ENCODE measurements at regions not wholly inside any gene's neighbourhood (a gene's known extent, or its start where the extent isn't known, plus 50 kb on each side); places are given as distances from the start of the nearest gene placed in this dataset.
"Not testable (repeated sequence)": the region's sequence is repeated elsewhere in the genome, so short reads cannot be mapped to it uniquely, and the experiment has no call there.

DNA sequence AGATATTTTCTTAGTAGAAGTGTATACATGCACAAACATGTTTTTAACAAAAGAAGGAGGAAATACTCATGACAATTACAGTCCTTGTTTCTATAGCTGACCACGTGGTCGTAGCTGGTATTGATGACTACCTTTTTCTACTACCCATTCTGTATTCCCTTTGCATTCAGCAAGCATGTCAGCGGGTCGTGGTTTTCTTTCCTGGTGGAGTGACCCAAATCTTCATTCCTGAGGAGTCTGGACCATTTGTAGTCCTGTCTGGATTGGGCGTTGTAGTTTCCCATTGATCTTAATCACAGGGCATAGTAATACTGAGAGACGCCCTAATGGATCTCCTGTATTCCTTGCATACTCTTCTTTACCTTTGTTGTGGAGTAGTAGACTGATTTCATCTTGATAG, 472.1 kb upstream of the RGS6 start:
- CTCF ChIA-PET = no interaction called here

DNA sequence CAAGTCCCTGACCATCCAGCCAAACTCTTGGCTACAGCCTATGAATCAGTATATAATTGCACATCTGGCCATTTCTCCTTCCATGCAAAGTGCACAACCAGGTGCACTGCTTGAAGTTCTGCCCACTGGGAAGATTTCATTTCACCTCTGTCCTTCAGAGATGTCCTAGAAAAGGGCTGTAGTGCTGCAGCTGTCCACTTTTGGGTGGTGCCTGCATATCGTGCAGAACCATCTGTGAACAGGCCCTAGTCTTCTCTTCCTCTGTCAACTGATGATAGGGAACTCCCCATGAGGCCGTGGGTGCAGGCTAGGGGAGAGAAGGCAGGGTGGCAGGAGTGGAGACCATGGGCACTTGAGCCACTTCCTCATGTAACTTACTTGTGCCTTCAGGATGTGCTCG, 470.6 kb upstream of the RGS6 start:
- H3K27me3 ChIP-seq (ENCODE audit: control insufficient read depth, insufficient read depth, low read length); H3K4me3 ChIP-seq (ENCODE audit: low read depth, low read length); H3K36me3 ChIP-seq (ENCODE audit: control insufficient read depth, insufficient read depth, low read length); CTCF ChIA-PET; POLR2A ChIA-PET; DNase-seq (ENCODE audit: low read depth): not testable (repeated sequence)

More for the DNA sequence above, 472.1 kb upstream of the RGS6 start:
- peaks cover 1% of the 10 kb centered on the region; the same call in 1 of the 2 replicates for H3K36me3 ChIP-seq (ENCODE audit: control insufficient read depth, insufficient read depth, low read length)
- TF ChIP-seq, protein P1, sequence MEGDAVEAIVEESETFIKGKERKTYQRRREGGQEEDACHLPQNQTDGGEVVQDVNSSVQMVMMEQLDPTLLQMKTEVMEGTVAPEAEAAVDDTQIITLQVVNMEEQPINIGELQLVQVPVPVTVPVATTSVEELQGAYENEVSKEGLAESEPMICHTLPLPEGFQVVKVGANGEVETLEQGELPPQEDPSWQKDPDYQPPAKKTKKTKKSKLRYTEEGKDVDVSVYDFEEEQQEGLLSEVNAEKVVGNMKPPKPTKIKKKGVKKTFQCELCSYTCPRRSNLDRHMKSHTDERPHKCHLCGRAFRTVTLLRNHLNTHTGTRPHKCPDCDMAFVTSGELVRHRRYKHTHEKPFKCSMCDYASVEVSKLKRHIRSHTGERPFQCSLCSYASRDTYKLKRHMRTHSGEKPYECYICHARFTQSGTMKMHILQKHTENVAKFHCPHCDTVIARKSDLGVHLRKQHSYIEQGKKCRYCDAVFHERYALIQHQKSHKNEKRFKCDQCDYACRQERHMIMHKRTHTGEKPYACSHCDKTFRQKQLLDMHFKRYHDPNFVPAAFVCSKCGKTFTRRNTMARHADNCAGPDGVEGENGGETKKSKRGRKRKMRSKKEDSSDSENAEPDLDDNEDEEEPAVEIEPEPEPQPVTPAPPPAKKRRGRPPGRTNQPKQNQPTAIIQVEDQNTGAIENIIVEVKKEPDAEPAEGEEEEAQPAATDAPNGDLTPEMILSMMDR (IDR thresholded peaks at IDR 0.05; ENCODE audit: insufficient read depth, low read depth, low read length) = no peak
- no peak overlapping the region for H3K4me3 ChIP-seq (ENCODE audit: low read depth, low read length)
- H3K27me3 ChIP-seq (ENCODE audit: control insufficient read depth, insufficient read depth, low read length) = no peaks in the 10 kb centered on the region
- POLR2A ChIA-PET = no interaction called here
- no peak for DNase-seq (ENCODE audit: low read depth)

DNA sequence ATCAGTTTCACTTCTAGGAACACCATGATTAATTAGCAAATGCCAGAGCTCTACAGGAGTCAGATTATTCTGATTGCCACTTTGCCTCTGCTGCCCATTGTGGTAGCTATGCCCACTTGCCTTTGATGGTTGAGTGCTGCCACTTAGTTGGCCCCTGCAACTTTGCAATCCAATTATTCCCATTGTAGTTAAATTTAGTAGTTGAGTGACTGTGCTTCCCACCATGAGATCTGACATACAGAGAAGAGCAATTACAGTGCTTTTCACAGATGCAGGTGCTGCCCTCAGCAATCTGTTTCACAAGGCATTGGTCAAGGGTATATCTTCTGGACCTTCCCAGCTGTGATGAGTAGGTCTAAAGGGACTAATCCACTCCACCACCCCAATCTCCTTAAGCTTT, 468.4 kb upstream of the RGS6 start:
- no peak overlapping the region for H3K4me3 ChIP-seq (ENCODE audit: low read depth, low read length)
- ChIA-PET POLR2A (no interaction called here), CTCF (no interaction called here)
- TF ChIP-seq, protein P1 (IDR thresholded peaks at IDR 0.05; ENCODE audit: insufficient read depth, low read depth, low read length) = no peak
- H3K27me3 ChIP-seq (ENCODE audit: control insufficient read depth, insufficient read depth, low read length) = no peaks in the 10 kb centered on the region
- DNase-seq (ENCODE audit: low read depth) = no peak
- H3K36me3 ChIP-seq (ENCODE audit: control insufficient read depth, insufficient read depth, low read length) = peaks cover 1% of the 10 kb centered on the region; the same call in 1 of the 2 replicates

GRCh38 chr14:71464840-71465239, 467.4 kb upstream of the RGS6 start:
- TF ChIP-seq, protein P1 (IDR thresholded peaks at IDR 0.05; ENCODE audit: insufficient read depth, low read depth, low read length) = no peak
- POLR2A ChIA-PET = no interaction called here
- CTCF ChIA-PET = interaction anchor here (0.6 kb wide), 1 partner anchor 280 kb away, joined by 3 read pairs; no protein-coding TSS in a partner anchor
- DNase-seq (ENCODE audit: low read depth) = no peak
- Histone ChIP-seq H3K4me3 (ENCODE audit: low read depth, low read length) (no peak overlapping the region), H3K36me3 (ENCODE audit: control insufficient read depth, insufficient read depth, low read length) (peaks cover 1% of the 10 kb centered on the region; the same call in 1 of the 2 replicates), H3K27me3 (ENCODE audit: control insufficient read depth, insufficient read depth, low read length) (no peaks in the 10 kb centered on the region)

DNA sequence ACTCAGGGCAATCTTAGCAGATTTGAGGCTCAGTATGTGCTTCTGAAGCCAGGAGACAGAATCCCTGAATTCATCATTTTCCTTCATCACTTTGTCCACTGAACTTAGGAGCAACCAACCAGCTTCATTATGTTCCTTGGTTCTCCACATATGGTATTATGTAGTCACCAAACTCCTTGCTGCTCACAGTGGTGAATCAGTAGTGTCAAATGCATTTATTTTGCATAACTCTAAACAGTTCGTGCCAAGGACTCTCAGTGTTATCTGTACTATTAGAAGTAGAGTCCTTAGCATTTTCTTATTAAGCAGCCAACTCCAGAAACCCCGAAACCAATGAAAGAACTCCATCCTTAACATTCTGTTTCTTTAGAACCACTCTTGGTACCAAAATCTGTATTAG, 466.9 kb upstream of the RGS6 start:
- peaks cover 1% of the 10 kb centered on the region; the same call in 1 of the 2 replicates for H3K36me3 ChIP-seq (ENCODE audit: control insufficient read depth, insufficient read depth, low read length)
- TF ChIP-seq, protein P1 (IDR thresholded peaks at IDR 0.05; ENCODE audit: insufficient read depth, low read depth, low read length) = no peak
- H3K27me3 ChIP-seq (ENCODE audit: control insufficient read depth, insufficient read depth, low read length) = no peaks in the 10 kb centered on the region
- CTCF ChIA-PET = interaction anchor here (0.6 kb wide), 1 partner anchor 279 kb away, joined by 3 read pairs; no protein-coding TSS in a partner anchor
- DNase-seq (ENCODE audit: low read depth) = no peak
- POLR2A ChIA-PET = no interaction called here
- no peak overlapping the region for H3K4me3 ChIP-seq (ENCODE audit: low read depth, low read length)

- Histone ChIP-seq H3K36me3 (ENCODE audit: control insufficient read depth, insufficient read depth, low read length) (0 out of 2 replicates have a peak, but pooled peaks cover 1% of the 10 kb centered on the region), H3K4me3 (ENCODE audit: low read depth, low read length) (no peak overlapping the region), H3K27me3 (ENCODE audit: control insufficient read depth, insufficient read depth, low read length) (no peaks in the 10 kb centered on the region)
- TF ChIP-seq, protein P1 (IDR thresholded peaks at IDR 0.05; ENCODE audit: insufficient read depth, low read depth, low read length) = no peak
- DNase-seq (ENCODE audit: low read depth) = no peak
- POLR2A ChIA-PET = no interaction called here
- CTCF ChIA-PET = no interaction called here
Measured at GRCh38 chr14:71466251-71466650, 466.0 kb upstream of the RGS6 start.

Data from BJ (cell line).